ENCODE measurements at regions not wholly inside any gene's neighbourhood (a gene's known extent, or its start where the extent isn't known, plus 50 kb on each side); places are given as distances from the start of the nearest gene placed in this dataset.
"Not testable (repeated sequence)": the region's sequence is repeated elsewhere in the genome, so short reads cannot be mapped to it uniquely, and the experiment has no call there.

- DNase-seq = peak; percentile 30
Measured at GRCh38 chrX:121308276-121308805, 260.9 kb downstream of the GLUD2 start.

- DNase-seq = no peak
Measured at GRCh38 chrX:121310820-121311219, 263.4 kb downstream of the GLUD2 start.

GRCh38 chrX:121320441-121320840, 273.0 kb downstream of the GLUD2 start:
- DNase-seq = no peak

- no peak for DNase-seq
Measured at GRCh38 chrX:121322159-121322558, 274.7 kb downstream of the GLUD2 start.

- DNase-seq = no peak
Measured at GRCh38 chrX:121323337-121323736, 275.9 kb downstream of the GLUD2 start.

GRCh38 chrX:121333942-121334341, 286.5 kb downstream of the GLUD2 start:
- DNase-seq = no peak

DNA sequence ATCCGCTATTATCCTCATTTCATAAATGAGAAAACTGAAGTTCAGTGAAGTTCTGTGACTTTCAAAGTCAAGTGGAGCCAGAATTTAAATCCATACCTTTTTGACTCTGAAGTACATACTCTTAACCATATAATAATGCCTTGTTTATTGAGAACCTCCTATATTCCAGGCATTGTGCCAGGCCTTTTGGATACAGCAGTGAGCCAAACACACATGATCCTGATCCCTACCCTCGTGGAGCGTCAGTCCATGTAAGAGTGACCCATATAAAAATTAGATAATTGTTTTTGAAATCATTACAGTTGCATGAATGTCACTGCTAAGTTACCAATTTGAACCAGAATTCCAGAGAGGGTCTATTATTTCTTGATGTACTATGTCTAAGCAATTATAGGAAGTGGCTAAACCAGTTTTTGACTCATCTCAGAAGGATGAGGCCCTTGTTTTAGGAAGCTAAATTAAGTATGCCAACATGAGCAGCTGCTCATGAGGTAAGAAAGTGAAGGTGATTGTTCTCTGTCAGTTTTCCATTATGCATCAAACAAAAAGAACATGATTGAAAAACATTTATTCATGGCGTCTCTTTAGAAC, 289.5 kb downstream of the GLUD2 start:
- no peak for DNase-seq

DNA sequence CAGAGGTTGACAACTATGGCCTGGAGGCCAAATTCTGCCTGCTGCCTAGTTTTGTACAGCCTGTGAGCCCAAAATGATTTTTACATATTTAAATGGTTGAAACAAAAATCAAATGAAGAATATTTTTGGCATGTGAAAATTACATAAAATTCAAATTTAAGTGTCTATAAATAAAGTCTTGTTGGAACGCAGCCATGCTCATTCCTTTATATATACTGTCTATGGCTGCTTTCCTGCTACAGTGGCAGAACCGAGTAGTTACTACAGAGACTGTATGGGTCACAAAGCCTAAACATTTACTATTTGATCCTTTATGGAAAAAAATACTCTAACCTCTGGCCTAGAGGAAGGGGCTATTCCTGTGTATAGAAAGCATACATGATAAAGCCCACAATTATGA, 290.4 kb downstream of the GLUD2 start:
- DNase-seq = no peak

GRCh38 chrX:121349263-121349662, 301.9 kb downstream of the GLUD2 start:
- DNase-seq = no peak

- peak; percentile 50 for DNase-seq
Measured at GRCh38 chrX:121356139-121356849, 308.9 kb downstream of the GLUD2 start.

- peak; percentile 20 for DNase-seq
Measured at GRCh38 chrX:121356850-121357171, 309.4 kb downstream of the GLUD2 start.

- no peak for DNase-seq
Measured at GRCh38 chrX:121360280-121360679, 312.9 kb downstream of the GLUD2 start.

DNA sequence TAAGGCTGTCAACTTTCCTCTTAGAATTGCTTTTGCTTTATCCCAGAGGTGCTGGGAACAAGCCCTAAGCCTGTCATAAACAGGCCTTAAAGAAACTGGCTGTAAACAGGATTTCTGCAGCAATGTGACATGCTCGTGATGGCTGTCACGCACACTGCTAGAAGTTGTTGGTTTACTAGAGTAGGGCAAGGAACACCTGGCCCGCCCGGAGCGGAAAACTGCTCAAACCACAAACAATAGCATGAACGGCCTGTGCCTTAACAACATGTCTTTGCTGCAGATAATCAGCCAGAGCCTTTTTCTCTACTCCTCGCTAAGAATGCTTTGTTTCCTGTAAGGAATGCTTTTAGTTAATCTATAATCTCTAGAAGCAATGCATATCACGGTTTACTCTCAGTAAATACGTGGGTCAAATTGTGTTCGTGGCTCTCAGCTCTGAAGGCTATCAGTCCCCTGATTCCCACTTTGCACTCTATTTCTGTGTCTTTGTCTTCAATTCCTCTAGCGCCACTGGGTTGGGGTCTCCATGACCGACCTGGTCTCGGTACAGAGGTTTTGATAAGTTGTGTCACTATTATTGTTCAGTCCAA, 318.3 kb downstream of the GLUD2 start:
- DNase-seq = no peak

GRCh38 chrX:121374471-121374870, 327.1 kb downstream of the GLUD2 start:
- DNase-seq = no peak

- not testable (repeated sequence) for DNase-seq
Measured at GRCh38 chrX:121381915-121382314, 334.5 kb downstream of the GLUD2 start.

DNA sequence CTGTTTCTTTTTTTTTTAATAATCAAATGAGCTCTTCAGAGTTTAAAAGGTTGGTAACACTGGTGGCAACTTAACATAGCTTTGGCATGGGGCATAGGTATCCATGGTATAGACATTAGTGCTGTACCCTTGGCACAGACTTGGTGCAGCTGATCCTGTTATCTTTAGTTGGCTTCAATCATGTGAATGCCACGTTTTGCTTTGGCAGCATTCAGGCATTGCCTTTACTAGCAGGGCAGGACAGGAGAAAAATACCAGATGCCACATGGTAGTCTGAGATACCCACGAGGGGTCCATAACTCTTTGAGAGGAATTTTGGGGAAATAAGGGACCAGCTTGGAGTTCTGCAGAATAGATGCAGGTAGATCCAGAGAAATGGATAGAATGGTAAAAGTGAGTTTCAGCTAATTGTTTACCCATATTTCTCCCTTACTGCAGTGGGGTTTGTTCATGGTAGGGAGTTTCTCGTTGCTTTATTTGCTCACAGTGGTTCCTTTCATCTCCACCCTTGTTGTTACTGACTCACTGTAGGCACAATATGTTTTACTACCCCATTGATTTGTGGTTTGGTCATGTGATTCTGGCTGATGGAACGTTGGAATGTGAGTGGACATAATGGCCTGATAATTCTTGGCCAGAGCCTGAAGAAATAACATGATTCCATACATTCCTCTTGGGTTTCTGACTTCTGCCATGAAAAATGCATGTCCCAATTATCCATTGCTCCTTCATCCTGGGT, 342.7 kb downstream of the GLUD2 start:
- DNase-seq = no peak

DNA sequence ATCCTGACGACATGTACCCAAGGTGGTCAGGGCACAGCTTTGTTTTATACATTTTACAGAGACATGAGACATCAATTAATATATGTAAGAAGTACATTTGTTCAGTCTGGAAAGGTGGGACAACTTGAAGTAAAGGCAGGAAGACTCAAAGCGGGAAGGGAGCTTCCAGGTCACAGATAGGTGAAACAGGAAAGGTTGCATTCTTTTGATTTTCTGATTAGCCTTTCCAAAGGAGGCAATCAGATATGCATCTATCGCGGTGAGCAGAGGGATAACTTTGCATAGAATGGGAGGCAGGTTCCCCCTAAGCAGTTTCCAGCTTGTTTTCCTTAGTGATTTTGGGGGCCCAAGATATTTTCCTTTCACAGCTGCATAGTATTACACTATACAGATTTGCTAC, 358.4 kb downstream of the GLUD2 start:
- no peak for DNase-seq

- no peak for DNase-seq
Measured at GRCh38 chrX:121407627-121408026, 360.2 kb downstream of the GLUD2 start.

GRCh38 chrX:121431514-121431913, 384.1 kb downstream of the GLUD2 start:
- DNase-seq = not testable (repeated sequence)

DNA sequence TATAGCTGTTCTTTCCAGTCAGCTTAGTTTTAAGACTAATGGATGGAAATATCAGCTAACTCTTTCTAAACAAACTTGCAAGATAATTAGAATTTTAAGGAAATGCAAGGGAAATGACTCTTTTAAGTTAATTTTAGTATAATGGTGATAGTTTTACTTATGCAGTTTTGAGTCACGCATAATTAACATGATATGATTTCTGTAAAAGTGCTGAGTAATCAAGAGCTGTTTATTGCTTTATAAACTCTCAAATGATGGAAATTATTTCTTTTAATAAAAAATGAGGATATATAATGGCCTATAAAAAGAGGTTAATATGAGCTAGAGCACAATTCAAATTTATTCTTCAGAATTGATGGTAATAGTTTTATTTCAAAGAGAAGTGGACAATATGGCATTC, 385.9 kb downstream of the GLUD2 start:
- no peak for DNase-seq

DNA sequence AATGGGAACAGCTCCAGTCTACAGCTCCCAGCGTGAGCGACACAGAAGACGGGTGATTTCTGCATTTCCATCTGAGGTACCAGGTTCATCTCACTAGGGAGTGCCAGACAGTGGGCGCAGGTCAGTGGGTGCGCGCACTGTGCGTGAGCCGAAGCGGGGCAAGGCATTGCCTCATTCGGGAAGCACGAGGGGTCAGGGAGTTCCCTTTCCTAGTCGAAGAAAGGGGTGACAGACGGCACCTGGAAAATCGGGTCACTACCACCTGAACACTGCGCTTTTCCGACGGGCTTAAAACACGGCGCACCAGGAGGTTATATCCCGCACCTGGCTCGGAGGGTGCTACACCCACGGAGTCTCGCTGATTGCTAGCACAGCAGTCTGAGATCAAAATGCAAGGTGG, 390.3 kb downstream of the GLUD2 start:
- DNase-seq = not testable (repeated sequence)

DNA sequence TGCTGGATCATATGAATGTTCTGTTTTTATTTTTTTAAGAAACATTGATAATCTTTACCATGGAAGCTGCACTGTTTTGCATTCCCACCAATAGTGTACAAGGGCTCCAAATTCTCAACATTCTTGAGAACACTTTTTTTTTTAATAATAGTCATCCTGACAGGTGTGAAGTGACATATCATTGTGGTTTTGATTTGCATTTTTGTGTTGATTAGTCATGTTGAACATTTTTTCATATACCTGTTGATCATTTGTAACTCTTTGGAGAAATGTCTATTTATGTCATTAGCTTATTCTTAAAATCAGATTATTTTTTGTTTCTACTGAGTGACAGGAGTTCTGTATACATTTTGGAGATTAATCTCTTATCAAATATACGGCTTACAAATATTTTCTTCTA, 408.5 kb downstream of the GLUD2 start:
- no peak for DNase-seq

DNA sequence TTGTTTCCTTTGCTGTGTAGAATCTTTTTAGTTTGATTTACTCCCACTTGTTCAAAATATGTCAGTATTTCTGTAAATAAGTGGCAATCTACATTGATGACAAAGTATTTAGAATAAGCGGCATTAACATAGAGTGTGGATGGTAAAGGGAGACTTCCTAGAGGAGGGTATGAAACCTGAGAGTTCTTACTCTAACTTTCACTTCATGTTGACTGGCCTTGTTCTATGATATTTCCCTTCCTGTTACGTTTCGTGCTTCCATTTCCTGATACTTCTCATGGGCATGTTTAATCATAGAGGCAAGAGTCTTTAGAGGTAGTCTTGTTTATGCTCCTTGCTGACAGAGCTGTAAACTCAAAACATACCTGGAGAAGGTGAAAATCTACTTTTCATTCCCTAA, 408.9 kb downstream of the GLUD2 start:
- no peak for DNase-seq

DNA sequence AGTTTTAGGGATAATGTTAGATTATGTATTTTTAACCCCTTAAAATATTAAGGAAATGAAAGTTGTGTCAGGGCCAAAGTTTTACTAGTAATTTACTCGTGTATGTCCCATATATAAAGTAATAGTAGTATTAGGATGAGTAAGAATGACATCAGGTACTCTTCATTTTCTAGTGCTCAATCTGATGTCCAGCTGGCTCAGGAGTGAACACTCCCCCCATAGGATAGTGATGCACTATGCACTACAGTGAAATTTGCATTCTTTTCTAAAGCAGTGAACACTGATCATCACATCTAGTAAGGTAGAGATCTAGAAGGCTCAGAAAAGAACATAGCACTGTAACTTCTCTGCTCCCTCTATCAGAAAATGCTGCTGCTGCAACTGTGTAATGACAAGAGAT, 409.7 kb downstream of the GLUD2 start:
- DNase-seq = no peak

Data from NCI-H1694 (cell line).